GM23338 (cell line): ENCODE measurements at regions not wholly inside any gene's neighbourhood (a gene's known extent, or its start where the extent isn't known, plus 50 kb on each side); places are given as distances from the start of the nearest gene placed in this dataset.
A peak's percentile ranks its signal among the peaks of the same experiment; 100 is the strongest.

ENCODE experiments used
- ATAC-seq: fragments of 200-7000 bp; cut with Tn5 transposase; 3 replicates; pipeline ENCODE4 v1.9.1; 2020
- DNase-seq: peaks from one replicate; pipeline ENCODE4 v3.0.0-alpha.2; 2015; ENCODE audit warnings: low spot score
- H2AFZ ChIP-seq: fragments of 200-600 bp; sonication (generic); 2 replicates; pipeline ENCODE4 v1.8.0; 2016; ENCODE audit warnings: antibody characterized with exemption, mild to moderate bottlenecking, moderate library complexity
- H3F3A ChIP-seq: fragments of 200-600 bp; sonication (generic); replicated peaks from 2 replicates; pipeline ENCODE4 v1.8.0; 2017; ENCODE audit warnings: antibody characterized with exemption, mixed run types, low read depth
- H3K27ac ChIP-seq: fragments of 200-600 bp; sonication (generic); 2 replicates; pipeline ENCODE4 v1.6.1; 2016; ENCODE audit warnings: low read depth
- H3K27me3 ChIP-seq: fragments of 200-600 bp; sonication (generic); 2 replicates; pipeline ENCODE4 v1.8.0; 2016; ENCODE audit warnings: mild to moderate bottlenecking, mixed run types, moderate library complexity; ENCODE audit not compliant: insufficient read depth
- H3K36me3 ChIP-seq: fragments of 200-600 bp; sonication (generic); 2 replicates; pipeline ENCODE4 v1.8.0; 2016; ENCODE audit warnings: mild to moderate bottlenecking; ENCODE audit not compliant: insufficient read depth
- H3K4me1 ChIP-seq: fragments of 200-600 bp; sonication (generic); 2 replicates; pipeline ENCODE4 v1.8.0; 2016; ENCODE audit warnings: mild to moderate bottlenecking, moderate library complexity; ENCODE audit not compliant: insufficient read depth
- H3K4me2 ChIP-seq: fragments of 200-600 bp; sonication (generic); 2 replicates; pipeline ENCODE4 v1.7.1; 2017; ENCODE audit warnings: mixed run types
- H3K4me3 ChIP-seq: fragments of 200-600 bp; sonication (generic); 2 replicates; pipeline ENCODE4 v1.6.1; 2016; ENCODE audit warnings: mixed run types
- H3K79me2 ChIP-seq: fragments of 200-600 bp; sonication (generic); replicated peaks from 2 replicates; pipeline ENCODE4 v1.8.0; 2017; ENCODE audit warnings: mild to moderate bottlenecking; ENCODE audit not compliant: insufficient read depth
- H3K9me2 ChIP-seq: fragments of 200-600 bp; sonication (generic); 2 replicates; pipeline ENCODE4 v1.8.0; 2017; ENCODE audit not compliant: insufficient read depth
- H4K20me1 ChIP-seq: fragments of 200-600 bp; sonication (generic); replicated peaks from 2 replicates; pipeline ENCODE4 v1.8.0; 2017; ENCODE audit warnings: mild to moderate bottlenecking; ENCODE audit not compliant: insufficient read depth
- H3K27ac Mint-ChIP-seq: 2 replicates; pipeline ENCODE4 v1.8.0; 2020; ENCODE audit warnings: inconsistent platforms, mild to moderate bottlenecking, moderate library complexity, mixed read lengths
- H3K27me3 Mint-ChIP-seq: 3 replicates; pipeline ENCODE4 v1.8.0; 2022; ENCODE audit warnings: low read depth, mild to moderate bottlenecking, moderate library complexity, mixed read lengths, inconsistent platforms; ENCODE audit not compliant: insufficient read depth, poor library complexity
- H3K36me3 Mint-ChIP-seq: 3 replicates; pipeline ENCODE4 v1.8.0; 2021; ENCODE audit warnings: low read depth, mild to moderate bottlenecking, inconsistent platforms, moderate library complexity, mixed read lengths
- H3K4me1 Mint-ChIP-seq: 3 replicates; pipeline ENCODE4 v1.8.0; 2020; ENCODE audit warnings: mild to moderate bottlenecking, inconsistent platforms, mixed read lengths
- H3K4me3 Mint-ChIP-seq: 3 replicates; pipeline ENCODE4 v1.8.0; 2021; ENCODE audit warnings: moderate library complexity, mild to moderate bottlenecking, inconsistent platforms, mixed read lengths
- H3K9me3 Mint-ChIP-seq: 3 replicates; pipeline ENCODE4 v1.8.0; 2020; ENCODE audit warnings: moderate library complexity, mild to moderate bottlenecking, inconsistent platforms, mixed read lengths
- CREB1 ChIP-seq: fragments of 250-450 bp; sonication (Bioruptor Pico); IDR thresholded peaks from 2 replicates; pipeline ENCODE4 v1.5.0; 2020; ENCODE audit warnings: low read depth, mild to moderate bottlenecking, moderate library complexity
- CTCF ChIP-seq, 2 experiments: fragments of 200-600 bp in 1 of 2; sonication (generic) in 1 of 2; conservative IDR thresholded peaks; 2 replicates each; pipeline versions ENCODE4 v1.5.1 to v1.6.1; 2016 to 2017; ENCODE audit warnings: antibody characterized with exemption in 2 of 2, low read depth in 2 of 2, mild to moderate bottlenecking in 2 of 2, moderate library complexity in 1 of 2
- ETS1 ChIP-seq: IDR thresholded peaks from 2 replicates; pipeline ENCODE4 v1.6.1; 2016; ENCODE audit warnings: antibody characterized with exemption
- EZH2phosphoT487 ChIP-seq: fragments of 200-600 bp; sonication (generic); IDR thresholded peaks from one replicate; pipeline ENCODE4 v1.8.1; 2018; ENCODE audit warnings: antibody characterized with exemption; ENCODE audit not compliant: unreplicated experiment
- STAT1 ChIP-seq: IDR thresholded peaks from one replicate; pipeline ENCODE4 v1.6.1; 2016; ENCODE audit warnings: antibody characterized with exemption; ENCODE audit not compliant: unreplicated experiment
- ZNF114 ChIP-seq: fragments of 250-450 bp; sonication (Bioruptor Pico); IDR thresholded peaks from 2 replicates; pipeline ENCODE4 v1.5.0; 2020; ENCODE audit warnings: mild to moderate bottlenecking, moderate library complexity
- TF ChIP-seq, protein P1 (sequence below): fragments of 250-450 bp; sonication (Bioruptor Pico); IDR thresholded peaks from 2 replicates; pipeline ENCODE4 v1.5.0; 2020; ENCODE audit warnings: mild to moderate bottlenecking, moderate library complexity

- peaks cover 4% of the 10 kb centered on the region; the same call in 2 of the 3 replicates for H3K4me1 Mint-ChIP-seq
Observed at GRCh38 chr4:112031712-112032328, 113.4 kb upstream of the FAM241A start.

More at GRCh38 chr4:112031712-112032328, 113.4 kb upstream of the FAM241A start:
- H3K79me2 ChIP-seq = no peaks in the 10 kb centered on the region
- no peak overlapping the region for H2AFZ ChIP-seq
- no peaks in the 10 kb centered on the region for H3F3A ChIP-seq
- H3K36me3 ChIP-seq = no peaks in the 10 kb centered on the region
- no peak overlapping the region for H3K4me2 ChIP-seq
- ATAC-seq = peak; percentile 65
- H3K4me1 ChIP-seq = peaks cover 3% of the 10 kb centered on the region; the same call in 1 of the 2 replicates
- TF ChIP-seq, protein P1, sequence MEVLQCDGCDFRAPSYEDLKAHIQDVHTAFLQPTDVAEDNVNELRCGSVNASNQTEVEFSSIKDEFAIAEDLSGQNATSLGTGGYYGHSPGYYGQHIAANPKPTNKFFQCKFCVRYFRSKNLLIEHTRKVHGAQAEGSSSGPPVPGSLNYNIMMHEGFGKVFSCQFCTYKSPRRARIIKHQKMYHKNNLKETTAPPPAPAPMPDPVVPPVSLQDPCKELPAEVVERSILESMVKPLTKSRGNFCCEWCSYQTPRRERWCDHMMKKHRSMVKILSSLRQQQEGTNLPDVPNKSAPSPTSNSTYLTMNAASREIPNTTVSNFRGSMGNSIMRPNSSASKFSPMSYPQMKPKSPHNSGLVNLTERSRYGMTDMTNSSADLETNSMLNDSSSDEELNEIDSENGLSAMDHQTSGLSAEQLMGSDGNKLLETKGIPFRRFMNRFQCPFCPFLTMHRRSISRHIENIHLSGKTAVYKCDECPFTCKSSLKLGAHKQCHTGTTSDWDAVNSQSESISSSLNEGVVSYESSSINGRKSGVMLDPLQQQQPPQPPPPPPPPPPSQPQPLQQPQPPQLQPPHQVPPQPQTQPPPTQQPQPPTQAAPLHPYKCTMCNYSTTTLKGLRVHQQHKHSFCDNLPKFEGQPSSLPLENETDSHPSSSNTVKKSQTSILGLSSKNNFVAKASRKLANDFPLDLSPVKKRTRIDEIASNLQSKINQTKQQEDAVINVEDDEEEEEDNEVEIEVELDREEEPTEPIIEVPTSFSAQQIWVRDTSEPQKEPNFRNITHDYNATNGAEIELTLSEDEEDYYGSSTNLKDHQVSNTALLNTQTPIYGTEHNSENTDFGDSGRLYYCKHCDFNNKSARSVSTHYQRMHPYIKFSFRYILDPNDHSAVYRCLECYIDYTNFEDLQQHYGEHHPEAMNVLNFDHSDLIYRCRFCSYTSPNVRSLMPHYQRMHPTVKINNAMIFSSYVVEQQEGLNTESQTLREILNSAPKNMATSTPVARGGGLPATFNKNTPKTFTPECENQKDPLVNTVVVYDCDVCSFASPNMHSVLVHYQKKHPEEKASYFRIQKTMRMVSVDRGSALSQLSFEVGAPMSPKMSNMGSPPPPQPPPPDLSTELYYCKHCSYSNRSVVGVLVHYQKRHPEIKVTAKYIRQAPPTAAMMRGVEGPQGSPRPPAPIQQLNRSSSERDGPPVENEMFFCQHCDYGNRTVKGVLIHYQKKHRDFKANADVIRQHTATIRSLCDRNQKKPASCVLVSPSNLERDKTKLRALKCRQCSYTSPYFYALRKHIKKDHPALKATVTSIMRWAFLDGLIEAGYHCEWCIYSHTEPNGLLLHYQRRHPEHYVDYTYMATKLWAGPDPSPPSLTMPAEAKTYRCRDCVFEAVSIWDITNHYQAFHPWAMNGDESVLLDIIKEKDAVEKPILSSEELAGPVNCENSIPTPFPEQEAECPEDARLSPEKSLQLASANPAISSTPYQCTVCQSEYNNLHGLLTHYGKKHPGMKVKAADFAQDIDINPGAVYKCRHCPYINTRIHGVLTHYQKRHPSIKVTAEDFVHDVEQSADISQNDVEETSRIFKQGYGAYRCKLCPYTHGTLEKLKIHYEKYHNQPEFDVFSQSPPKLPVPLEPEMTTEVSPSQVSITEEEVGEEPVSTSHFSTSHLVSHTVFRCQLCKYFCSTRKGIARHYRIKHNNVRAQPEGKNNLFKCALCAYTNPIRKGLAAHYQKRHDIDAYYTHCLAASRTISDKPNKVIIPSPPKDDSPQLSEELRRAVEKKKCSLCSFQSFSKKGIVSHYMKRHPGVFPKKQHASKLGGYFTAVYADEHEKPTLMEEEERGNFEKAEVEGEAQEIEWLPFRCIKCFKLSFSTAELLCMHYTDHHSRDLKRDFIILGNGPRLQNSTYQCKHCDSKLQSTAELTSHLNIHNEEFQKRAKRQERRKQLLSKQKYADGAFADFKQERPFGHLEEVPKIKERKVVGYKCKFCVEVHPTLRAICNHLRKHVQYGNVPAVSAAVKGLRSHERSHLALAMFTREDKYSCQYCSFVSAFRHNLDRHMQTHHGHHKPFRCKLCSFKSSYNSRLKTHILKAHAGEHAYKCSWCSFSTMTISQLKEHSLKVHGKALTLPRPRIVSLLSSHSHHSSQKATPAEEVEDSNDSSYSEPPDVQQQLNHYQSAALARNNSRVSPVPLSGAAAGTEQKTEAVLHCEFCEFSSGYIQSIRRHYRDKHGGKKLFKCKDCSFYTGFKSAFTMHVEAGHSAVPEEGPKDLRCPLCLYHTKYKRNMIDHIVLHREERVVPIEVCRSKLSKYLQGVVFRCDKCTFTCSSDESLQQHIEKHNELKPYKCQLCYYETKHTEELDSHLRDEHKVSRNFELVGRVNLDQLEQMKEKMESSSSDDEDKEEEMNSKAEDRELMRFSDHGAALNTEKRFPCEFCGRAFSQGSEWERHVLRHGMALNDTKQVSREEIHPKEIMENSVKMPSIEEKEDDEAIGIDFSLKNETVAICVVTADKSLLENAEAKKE = no peak
- TF ChIP-seq CTCF (conservative IDR thresholded peaks at IDR 0.05; ENCODE audit: low read depth in 2 of 2) (peak; percentile 77 to 90), CREB1 (CRISPR knock-in tag) (no peak), EZH2phosphoT487 (no peak), STAT1 (no peak), ZNF114 (CRISPR knock-in tag) (no peak), ETS1 (no peak)
- H3K27me3 Mint-ChIP-seq = no peaks in the 10 kb centered on the region
- no peak overlapping the region for H3K4me3 Mint-ChIP-seq
- H4K20me1 ChIP-seq = no peaks in the 10 kb centered on the region
- H3K27ac ChIP-seq = no peak overlapping the region
- no peaks in the 10 kb centered on the region for H3K36me3 Mint-ChIP-seq
- H3K27me3 ChIP-seq = no peaks in the 10 kb centered on the region
- H3K9me2 ChIP-seq = peaks cover 4% of the 10 kb centered on the region; the same call in 1 of the 2 replicates
- no peaks in the 10 kb centered on the region for H3K9me3 Mint-ChIP-seq
- peak; percentile 78 for DNase-seq
- H3K4me3 ChIP-seq = no peak overlapping the region
- no peak overlapping the region for H3K27ac Mint-ChIP-seq
